Fibroblast of lung (primary cell): ENCODE measurements at regions not wholly inside any gene's neighbourhood (a gene's known extent, or its start where the extent isn't known, plus 50 kb on each side); places are given as distances from the start of the nearest gene placed in this dataset.

Experiments
- EZH2 ChIP-seq: IDR thresholded peaks from 2 replicates; pipeline ENCODE4 v1.5.1; 2012; ENCODE audit warnings: low read length, control low read depth, mild to moderate bottlenecking; ENCODE audit errors: missing control alignments
- TF ChIP-seq, protein P1 (sequence below), 2 donors: IDR thresholded peaks in 1 of 2; conservative IDR thresholded peaks in 1 of 2; 1 replicate in 1 of 2; 2 replicates in 1 of 2; pipeline ENCODE4 v1.5.1; 2011 to 2012; ENCODE audit warnings: low read length in 2 of 2, control low read depth in 1 of 2, inconsistent platforms in 1 of 2, low read depth in 1 of 2, mild to moderate bottlenecking in 1 of 2

DNA sequence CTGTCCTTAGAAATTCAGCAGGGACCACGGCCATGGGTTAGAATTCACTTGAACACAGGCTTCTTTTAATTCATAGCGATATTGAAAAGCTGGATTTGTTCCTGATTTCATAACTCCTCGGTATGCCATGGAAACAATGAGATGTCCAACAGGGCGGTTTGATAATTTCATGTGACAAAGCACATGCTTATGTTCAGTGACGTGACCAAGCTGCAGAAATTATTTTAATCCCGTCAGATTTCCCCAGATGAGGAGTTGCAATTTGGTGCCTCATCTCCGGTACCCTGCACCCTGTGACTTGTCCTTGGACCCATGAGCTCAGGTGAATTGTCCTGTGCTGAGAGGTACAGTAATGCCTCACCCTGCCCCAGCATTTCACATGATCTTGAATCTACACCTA, 81.7 kb downstream of the C11orf91 start:
- TF ChIP-seq, protein P1, sequence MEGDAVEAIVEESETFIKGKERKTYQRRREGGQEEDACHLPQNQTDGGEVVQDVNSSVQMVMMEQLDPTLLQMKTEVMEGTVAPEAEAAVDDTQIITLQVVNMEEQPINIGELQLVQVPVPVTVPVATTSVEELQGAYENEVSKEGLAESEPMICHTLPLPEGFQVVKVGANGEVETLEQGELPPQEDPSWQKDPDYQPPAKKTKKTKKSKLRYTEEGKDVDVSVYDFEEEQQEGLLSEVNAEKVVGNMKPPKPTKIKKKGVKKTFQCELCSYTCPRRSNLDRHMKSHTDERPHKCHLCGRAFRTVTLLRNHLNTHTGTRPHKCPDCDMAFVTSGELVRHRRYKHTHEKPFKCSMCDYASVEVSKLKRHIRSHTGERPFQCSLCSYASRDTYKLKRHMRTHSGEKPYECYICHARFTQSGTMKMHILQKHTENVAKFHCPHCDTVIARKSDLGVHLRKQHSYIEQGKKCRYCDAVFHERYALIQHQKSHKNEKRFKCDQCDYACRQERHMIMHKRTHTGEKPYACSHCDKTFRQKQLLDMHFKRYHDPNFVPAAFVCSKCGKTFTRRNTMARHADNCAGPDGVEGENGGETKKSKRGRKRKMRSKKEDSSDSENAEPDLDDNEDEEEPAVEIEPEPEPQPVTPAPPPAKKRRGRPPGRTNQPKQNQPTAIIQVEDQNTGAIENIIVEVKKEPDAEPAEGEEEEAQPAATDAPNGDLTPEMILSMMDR (conservative IDR thresholded peaks at IDR 0.05 in 1 of 2, IDR thresholded peaks at IDR 0.05 in 1 of 2; ENCODE audit: low read depth in 1 of 2, low read length in 2 of 2): no peak
- TF ChIP-seq EZH2: no peak
